Esophagus muscularis mucosa (tissue), 4 donors: ENCODE measurements at regions not wholly inside any gene's neighbourhood (a gene's known extent, or its start where the extent isn't known, plus 50 kb on each side); places are given as distances from the start of the nearest gene placed in this dataset.

Experiments
- DNase-seq: peaks from one replicate; pipeline ENCODE4 v3.0.0-alpha.2; 2017; ENCODE audit errors: extremely low spot score
- H3K27ac ChIP-seq, 4 donors: fragments of 200-600 bp; sonication (generic); replicated peaks in 1 of 4; 1 replicate in 3 of 4; 2 replicates in 1 of 4; pipeline ENCODE4 v1.5.1; 2016 to 2019; ENCODE audit warnings: mild to moderate bottlenecking in 1 of 4
- H3K27me3 ChIP-seq, 4 donors: fragments of 200-600 bp; sonication (generic); one replicate each; pipeline versions ENCODE4 v1.5.1 to v1.6.0; 2016 to 2019
- H3K36me3 ChIP-seq, 4 donors: fragments of 200-600 bp; sonication (generic); one replicate each; pipeline ENCODE4 v1.5.1; 2016 to 2019
- H3K4me1 ChIP-seq, 4 donors: fragments of 200-600 bp; sonication (generic); one replicate each; pipeline ENCODE4 v1.5.1; 2016 to 2019
- H3K4me3 ChIP-seq, 4 donors: fragments of 200-600 bp; sonication (generic); 1 replicate in 2 of 4; 2 replicates in 2 of 4; pipeline ENCODE4 v1.5.1; 2016 to 2019; ENCODE audit warnings: mild to moderate bottlenecking in 4 of 4, moderate library complexity in 1 of 4
- H3K9me3 ChIP-seq, 4 donors: fragments of 200-600 bp; sonication (generic); 1 replicate in 3 of 4; 2 replicates in 1 of 4; pipeline ENCODE4 v1.5.1; 2016 to 2019
- EP300 ChIP-seq: sonication (generic); formaldehyde crosslinking; IDR thresholded peaks from one replicate; pipeline ENCODE4 v1.6.1; 2017; ENCODE audit warnings: antibody characterized with exemption
- POLR2A ChIP-seq: fragments of 450-650 bp; IDR thresholded peaks from one replicate; pipeline ENCODE4 v1.6.1; 2017; ENCODE audit warnings: antibody characterized with exemption, moderate library complexity, mild to moderate bottlenecking, low read depth
- POLR2AphosphoS5 ChIP-seq, 2 donors: sonication (generic); formaldehyde crosslinking; IDR thresholded peaks; one replicate each; pipeline ENCODE4 v1.6.1; 2017; ENCODE audit warnings: antibody characterized with exemption in 2 of 2
- WGBS: methylation state at CpG from one replicate; pipeline ENCODE4 v1.1.5; 2018; 5-methylcytosine and 5-hydroxymethylcytosine counted together
- intact Hi-C: fragments of 100-400 bp; cut with DNase I; formaldehyde crosslinking; loops from one replicate; pipeline ENCODE4 v1.15.1; 2023
- TF ChIP-seq, protein P1 (sequence below), 3 experiments: fragments of 200-600 bp in 2 of 3; fragments of 450-650 bp in 1 of 3; sonication (generic) in 2 of 3; IDR thresholded peaks; one replicate each; pipeline ENCODE4 v1.5.1; 2017 to 2019; ENCODE audit warnings: antibody characterized with exemption in 3 of 3, mild to moderate bottlenecking in 2 of 3, moderate library complexity in 1 of 3

DNA sequence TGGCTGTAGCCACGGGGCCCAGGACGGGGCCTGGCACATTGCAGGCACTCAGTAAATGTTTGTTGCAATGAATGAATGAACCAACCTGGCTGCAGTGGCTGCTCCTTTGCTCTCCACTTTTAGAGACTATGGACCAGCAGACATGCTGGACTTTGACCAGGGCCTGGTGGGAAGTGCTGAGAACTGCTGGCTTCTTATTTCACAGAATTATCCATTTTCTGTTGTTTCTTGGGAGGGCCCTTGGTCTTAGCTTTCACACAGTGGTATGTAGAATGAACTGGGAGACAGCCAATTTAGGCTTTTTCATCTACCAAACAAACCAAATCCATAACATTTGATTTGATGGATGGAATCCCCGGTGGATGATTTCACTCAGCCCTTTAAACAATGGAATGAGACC, 78.0 kb upstream of the LHFPL2 start:
- no peaks in the 10 kb centered on the region for H3K36me3 ChIP-seq
- intact Hi-C loops: no loop called here
- H3K4me3 ChIP-seq: no peak overlapping the region
- H3K4me1 ChIP-seq: no peaks in the 10 kb centered on the region
- no peak overlapping the region for H3K27ac ChIP-seq
- 100% methylated on average over 3 of the region's 3 CpGs for WGBS
- no peaks in the 10 kb centered on the region for H3K27me3 ChIP-seq
- TF ChIP-seq EP300 (no peak), POLR2A (no peak), POLR2AphosphoS5 (IDR thresholded peaks at IDR 0.05) (no peak)
- TF ChIP-seq, protein P1, sequence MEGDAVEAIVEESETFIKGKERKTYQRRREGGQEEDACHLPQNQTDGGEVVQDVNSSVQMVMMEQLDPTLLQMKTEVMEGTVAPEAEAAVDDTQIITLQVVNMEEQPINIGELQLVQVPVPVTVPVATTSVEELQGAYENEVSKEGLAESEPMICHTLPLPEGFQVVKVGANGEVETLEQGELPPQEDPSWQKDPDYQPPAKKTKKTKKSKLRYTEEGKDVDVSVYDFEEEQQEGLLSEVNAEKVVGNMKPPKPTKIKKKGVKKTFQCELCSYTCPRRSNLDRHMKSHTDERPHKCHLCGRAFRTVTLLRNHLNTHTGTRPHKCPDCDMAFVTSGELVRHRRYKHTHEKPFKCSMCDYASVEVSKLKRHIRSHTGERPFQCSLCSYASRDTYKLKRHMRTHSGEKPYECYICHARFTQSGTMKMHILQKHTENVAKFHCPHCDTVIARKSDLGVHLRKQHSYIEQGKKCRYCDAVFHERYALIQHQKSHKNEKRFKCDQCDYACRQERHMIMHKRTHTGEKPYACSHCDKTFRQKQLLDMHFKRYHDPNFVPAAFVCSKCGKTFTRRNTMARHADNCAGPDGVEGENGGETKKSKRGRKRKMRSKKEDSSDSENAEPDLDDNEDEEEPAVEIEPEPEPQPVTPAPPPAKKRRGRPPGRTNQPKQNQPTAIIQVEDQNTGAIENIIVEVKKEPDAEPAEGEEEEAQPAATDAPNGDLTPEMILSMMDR (IDR thresholded peaks at IDR 0.05): no peak
- H3K9me3 ChIP-seq: no peaks in the 10 kb centered on the region
- DNase-seq: peak; percentile 74

- TF ChIP-seq, protein P1 (IDR thresholded peaks at IDR 0.05): no peak
- no peak for TF ChIP-seq EP300
- TF ChIP-seq POLR2A: no peak
- TF ChIP-seq POLR2AphosphoS5 (IDR thresholded peaks at IDR 0.05): no peak
- Histone ChIP-seq H3K9me3 (no peaks in the 10 kb centered on the region), H3K4me1 (no peaks in the 10 kb centered on the region), H3K4me3 (no peak overlapping the region), H3K27me3 (no peaks in the 10 kb centered on the region), H3K36me3 (no peaks in the 10 kb centered on the region), H3K27ac (no peak overlapping the region)
- WGBS: 98% methylated on average over 3 of the region's 3 CpGs
- peak; percentile 12 for DNase-seq
- intact Hi-C loops: no loop called here
Measured at GRCh38 chr5:78726003-78726402, 77.4 kb upstream of the LHFPL2 start.

DNA sequence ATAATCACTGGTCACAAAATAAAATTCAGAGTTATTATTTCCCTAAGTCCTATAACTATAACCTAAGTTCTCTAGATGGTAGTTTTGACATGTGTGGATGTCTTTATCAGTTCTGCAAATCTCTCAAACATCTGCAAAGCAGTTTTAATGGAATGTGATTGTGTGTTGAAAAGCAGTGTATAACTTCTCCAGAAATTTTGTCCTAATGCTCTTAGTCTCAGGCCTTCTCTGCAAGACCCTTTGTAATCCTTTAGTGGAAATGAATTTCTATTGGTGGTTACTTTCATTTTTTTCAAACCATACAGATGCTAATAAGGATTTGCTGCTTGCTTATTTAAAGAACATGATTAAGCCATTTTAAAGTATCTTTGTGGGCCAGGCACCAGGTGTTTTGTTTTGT, 75.5 kb upstream of the LHFPL2 start:
- H3K9me3 ChIP-seq: no peaks in the 10 kb centered on the region
- H3K27me3 ChIP-seq: no peaks in the 10 kb centered on the region
- DNase-seq: no peak
- H3K4me3 ChIP-seq: no peak overlapping the region
- H3K27ac ChIP-seq: no peak overlapping the region
- H3K36me3 ChIP-seq: no peaks in the 10 kb centered on the region
- TF ChIP-seq EP300 (no peak), POLR2AphosphoS5 (IDR thresholded peaks at IDR 0.05) (no peak), POLR2A (no peak)
- TF ChIP-seq, protein P1 (IDR thresholded peaks at IDR 0.05): no peak
- intact Hi-C loops: no loop called here
- no peaks in the 10 kb centered on the region for H3K4me1 ChIP-seq

- H3K9me3 ChIP-seq: no peaks in the 10 kb centered on the region
- no peak for DNase-seq
- intact Hi-C loops: no loop called here
- no peaks in the 10 kb centered on the region for H3K36me3 ChIP-seq
- H3K27me3 ChIP-seq: no peaks in the 10 kb centered on the region
- TF ChIP-seq, protein P1 (IDR thresholded peaks at IDR 0.05): no peak
- no peak for TF ChIP-seq POLR2A
- no peak for TF ChIP-seq EP300
- no peak for TF ChIP-seq POLR2AphosphoS5 (IDR thresholded peaks at IDR 0.05)
- no peaks in the 10 kb centered on the region for H3K4me1 ChIP-seq
- H3K27ac ChIP-seq: no peak overlapping the region
- H3K4me3 ChIP-seq: no peak overlapping the region
- WGBS: 70% methylated on average over 5 of the region's 5 CpGs
Measured at GRCh38 chr5:78720997-78721396, 72.4 kb upstream of the LHFPL2 start.

DNA sequence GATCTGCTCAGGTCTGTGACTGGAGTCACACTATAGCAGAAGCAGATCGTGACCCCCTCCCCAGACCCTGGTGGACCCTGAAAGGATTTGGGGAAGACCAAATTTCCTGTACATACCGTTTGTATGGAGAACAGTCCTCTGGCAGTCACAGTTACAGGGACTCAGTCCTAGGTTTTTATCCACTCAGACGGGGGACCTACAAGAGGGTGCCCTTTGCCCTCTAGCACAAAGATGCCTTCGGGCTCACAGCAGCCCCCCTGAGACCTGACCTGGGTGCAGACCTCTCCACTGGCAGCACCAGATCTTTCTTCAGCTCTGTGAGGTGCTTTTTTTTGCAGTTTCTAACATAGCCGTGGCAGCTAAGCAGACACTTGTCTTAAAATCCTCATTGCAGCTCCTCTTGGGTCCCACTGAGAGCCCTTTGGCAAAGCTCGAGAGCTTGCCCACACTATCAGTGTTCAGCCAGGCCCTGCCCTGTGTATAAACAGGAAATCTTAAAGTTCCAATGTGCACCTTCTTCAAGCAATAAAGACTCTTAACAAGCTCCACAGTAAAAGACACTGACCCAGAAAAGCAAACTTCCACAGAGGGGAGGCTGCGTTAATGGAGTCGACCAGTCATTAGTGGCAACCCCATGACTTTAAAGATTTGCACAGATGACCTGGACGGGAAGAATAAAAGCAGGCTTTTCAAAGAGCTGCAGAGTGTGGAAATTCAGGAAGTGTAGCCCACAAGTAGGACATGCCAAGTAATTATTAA, 71.8 kb upstream of the LHFPL2 start:
- Histone ChIP-seq H3K9me3 (no peaks in the 10 kb centered on the region), H3K27me3 (no peaks in the 10 kb centered on the region), H3K27ac (no peak overlapping the region), H3K4me3 (no peak overlapping the region), H3K4me1 (no peaks in the 10 kb centered on the region), H3K36me3 (no peaks in the 10 kb centered on the region)
- TF ChIP-seq, protein P1 (IDR thresholded peaks at IDR 0.05): no peak
- no peak for TF ChIP-seq EP300
- TF ChIP-seq POLR2AphosphoS5 (IDR thresholded peaks at IDR 0.05): no peak
- no peak for TF ChIP-seq POLR2A
- intact Hi-C loops: no loop called here
- 68% methylated on average over 8 of the region's 9 CpGs for WGBS
- no peak for DNase-seq
